GM19372 (cell line): ENCODE measurements at regions not wholly inside any gene's neighbourhood (a gene's known extent, or its start where the extent isn't known, plus 50 kb on each side); places are given as distances from the start of the nearest gene placed in this dataset.
A peak's percentile ranks its signal among the peaks of the same experiment; 100 is the strongest.
"Not testable (repeated sequence)": the region's sequence is repeated elsewhere in the genome, so short reads cannot be mapped to it uniquely, and the experiment has no call there.

Source experiments
- ATAC-seq: cut with Tn5 transposase; IDR thresholded peaks from one replicate; pipeline ENCODE4 v1.9.1; 2021; ENCODE audit warnings: mild to moderate bottlenecking, low read depth, moderate library complexity; ENCODE audit not compliant: unreplicated experiment

DNA sequence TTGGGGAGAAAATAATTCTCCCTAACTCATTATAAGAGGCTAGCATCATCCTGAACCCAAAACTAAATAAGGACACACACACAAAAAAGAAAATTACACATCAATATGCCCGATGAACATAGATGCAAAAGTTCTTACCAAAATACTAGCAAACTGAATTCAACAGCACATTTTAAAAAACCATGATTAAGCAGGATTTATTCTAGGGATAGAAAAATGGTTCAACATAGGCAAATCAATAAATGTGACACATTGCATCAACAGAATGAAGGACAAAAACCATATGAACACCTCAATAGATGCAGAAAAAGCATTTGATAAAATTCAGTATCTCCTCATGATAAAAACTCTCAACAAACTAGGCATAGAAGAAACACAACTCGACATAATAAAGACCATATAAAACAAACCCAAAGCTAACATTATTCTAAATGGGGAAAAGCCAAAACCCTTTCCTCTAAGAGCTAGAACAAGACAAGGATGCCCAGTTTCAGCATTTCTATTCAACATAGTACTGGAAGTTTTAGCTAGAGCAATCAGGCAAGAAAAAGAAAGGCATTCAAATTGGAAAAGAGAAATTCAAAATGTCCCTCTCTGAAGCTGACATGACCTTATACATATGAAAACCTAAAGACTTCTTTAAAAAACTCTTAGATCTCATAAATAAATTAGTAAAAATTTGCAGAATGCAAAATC is 200.9 kb downstream of the NKX6-1 start:
- ATAC-seq: no peak

DNA sequence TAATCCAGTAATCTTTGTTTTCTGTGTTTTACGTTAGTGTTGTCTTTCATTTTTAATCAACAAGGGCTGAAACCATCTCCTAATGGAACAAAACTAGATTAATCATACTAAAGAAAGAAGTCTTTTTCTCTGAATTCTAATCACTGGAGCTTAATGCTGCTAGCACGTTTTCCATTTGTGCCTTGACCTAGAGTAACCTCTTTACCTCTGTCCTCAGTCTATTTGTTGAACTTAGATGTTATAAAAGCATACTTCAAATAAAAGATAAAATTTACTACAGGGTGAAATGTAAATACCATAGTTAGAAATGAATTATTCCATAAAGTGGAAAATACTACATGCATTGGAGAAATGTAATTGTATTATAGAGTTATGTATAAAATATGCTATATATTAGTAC is 207.1 kb downstream of the NKX6-1 start:
- no peak for ATAC-seq

DNA sequence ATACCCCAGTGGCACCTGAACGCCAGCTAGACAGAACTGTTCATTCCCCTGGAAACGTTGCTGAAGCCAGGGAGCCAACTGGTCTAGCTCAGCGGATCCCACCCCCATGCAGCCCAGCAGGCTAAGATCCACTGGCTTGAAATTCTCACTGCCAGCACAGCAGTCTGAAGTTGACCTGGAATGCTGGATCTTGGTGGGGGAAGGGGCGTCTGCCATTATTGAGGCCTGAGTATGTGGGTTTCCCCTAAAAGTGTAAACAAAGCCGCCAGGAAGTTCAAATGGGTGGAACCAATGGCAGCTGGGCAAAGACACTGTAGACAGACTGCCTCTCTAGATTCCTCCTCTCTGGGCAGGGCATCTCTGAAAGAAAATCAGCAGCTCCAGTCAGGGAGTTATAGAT is 213.0 kb downstream of the NKX6-1 start:
- ATAC-seq: no peak

DNA sequence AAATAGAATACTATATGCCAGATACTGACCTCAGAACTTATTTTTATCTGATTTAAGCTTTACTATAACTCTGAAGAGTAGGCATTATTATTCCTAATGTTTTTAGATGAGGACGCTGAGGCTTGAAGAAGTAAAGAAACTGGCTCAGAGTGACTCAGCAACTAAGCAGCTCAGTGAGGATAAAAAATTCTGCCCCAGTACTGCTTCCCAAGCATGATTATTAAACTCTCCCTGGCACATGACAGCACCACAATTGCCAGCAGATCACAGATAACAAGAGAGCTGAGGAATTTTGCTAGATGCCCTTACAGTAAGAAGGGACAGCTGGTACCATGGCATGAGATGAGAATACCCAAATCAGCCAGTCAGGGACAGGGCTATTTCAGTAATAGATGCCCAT is 219.4 kb downstream of the NKX6-1 start:
- ATAC-seq: no peak

DNA sequence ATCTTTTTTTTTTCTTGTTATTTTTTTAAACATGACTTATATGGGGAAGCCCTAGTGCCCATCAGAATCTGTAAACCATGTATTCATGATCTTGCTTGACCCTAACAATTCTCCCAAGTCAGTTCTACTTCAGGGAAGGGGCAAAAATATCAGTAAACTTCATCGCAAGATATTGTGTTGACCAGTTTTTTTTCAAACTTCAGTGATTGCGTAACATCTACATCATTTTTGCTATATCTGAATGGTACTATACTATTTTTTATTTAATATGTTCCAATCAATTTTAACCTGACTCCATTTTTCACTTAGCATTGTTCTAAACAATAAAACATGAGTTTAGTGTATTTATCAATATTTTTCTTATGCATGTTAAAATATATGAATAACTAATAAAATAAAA is 221.2 kb downstream of the NKX6-1 start:
- no peak for ATAC-seq

DNA sequence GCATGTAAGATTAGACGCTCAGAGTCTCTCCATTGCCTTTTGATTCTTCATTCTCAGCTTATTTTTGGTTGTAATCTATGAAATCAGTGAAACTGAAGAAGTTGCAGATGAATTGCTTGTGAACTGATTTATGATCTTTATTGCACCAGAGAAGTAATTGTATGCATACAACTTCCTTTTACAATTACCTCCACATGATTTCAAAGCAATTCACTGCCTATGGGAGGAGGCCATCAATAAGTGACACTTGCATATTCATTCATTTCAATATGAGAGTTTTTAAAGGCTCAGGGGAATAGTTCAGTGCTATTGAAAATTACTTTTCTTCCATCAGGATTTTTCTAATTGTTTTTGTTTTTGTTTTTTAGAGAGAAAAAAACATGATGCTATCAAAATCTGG is 222.3 kb downstream of the NKX6-1 start:
- ATAC-seq: no peak

DNA sequence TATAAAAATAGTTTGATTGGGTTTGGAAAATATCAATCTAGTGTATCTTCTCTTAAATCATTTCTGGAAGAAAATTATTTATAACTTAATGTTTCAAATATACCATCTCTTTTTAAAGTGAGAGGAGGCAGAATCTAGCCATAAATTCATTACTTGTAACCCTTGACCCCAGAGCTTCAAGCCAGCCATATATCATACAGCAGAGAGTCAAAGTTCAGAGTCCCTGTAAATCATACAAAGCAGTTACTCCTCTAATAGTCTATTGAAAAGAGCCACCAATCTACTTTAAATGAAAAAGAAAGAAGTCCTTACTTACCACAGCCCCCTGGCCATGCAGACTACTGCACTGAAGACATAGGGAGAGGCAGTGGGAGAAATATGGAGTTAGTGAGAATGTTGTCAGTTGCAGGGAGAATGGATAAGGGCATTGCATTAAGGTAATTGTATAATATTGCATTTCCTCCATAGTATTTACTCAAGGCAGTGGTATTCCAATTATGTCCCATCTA is 229.5 kb downstream of the NKX6-1 start:
- ATAC-seq: no peak

DNA sequence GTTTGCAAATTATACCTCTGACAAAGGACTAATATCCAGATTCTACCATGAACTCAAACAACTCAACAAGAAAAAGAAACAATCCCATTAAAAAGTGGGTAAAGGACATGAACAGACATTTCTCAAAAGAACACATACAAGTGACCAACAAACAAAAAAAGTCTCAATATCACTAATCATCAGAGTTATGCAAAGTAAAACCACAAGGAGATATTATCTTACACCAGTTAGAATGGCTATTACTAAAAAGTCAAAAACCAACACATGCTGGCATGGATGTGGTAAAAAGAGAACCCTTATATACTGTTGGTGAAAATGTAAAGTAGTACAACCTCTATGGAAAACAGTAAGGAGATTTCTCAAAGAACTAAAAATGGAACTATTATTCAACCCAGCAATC is 234.4 kb downstream of the NKX6-1 start:
- ATAC-seq: no peak

DNA sequence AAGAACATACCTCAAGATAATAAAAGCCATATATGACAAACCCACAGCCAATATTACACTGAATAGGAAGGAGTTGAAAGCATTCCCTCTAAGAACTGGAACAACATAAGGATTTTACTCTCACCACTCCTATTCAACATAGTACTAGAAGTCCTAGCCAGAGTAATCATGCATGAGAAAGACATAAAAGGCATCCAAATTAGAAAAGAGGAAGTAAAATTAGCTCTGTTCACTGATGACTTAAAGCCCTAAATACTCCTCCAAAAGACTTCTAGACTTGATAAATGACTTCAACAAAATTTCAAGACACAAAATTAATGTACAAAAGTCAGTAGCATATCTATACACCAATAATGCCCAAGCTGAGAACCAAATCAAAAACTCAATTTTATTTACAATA is 235.7 kb downstream of the NKX6-1 start:
- ATAC-seq: peak; percentile 55

DNA sequence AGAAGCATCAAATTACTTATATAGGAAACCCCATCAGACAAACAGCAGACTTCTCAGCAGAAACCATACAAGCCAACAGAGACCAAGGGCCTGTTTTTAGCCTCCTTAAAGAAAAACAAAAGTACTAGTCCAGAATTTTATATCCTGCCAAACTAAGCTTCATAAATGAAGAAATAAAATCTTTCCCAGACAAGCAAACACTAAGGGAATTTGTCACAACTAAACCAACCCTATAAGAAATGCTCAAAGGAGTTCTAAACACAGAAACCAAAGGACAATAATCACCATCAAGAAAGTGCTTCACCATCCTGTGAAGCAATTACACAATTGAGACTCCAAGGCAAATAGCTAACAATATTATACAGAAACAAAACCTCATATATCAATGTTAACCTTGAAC is 238.6 kb downstream of the NKX6-1 start:
- no peak for ATAC-seq

DNA sequence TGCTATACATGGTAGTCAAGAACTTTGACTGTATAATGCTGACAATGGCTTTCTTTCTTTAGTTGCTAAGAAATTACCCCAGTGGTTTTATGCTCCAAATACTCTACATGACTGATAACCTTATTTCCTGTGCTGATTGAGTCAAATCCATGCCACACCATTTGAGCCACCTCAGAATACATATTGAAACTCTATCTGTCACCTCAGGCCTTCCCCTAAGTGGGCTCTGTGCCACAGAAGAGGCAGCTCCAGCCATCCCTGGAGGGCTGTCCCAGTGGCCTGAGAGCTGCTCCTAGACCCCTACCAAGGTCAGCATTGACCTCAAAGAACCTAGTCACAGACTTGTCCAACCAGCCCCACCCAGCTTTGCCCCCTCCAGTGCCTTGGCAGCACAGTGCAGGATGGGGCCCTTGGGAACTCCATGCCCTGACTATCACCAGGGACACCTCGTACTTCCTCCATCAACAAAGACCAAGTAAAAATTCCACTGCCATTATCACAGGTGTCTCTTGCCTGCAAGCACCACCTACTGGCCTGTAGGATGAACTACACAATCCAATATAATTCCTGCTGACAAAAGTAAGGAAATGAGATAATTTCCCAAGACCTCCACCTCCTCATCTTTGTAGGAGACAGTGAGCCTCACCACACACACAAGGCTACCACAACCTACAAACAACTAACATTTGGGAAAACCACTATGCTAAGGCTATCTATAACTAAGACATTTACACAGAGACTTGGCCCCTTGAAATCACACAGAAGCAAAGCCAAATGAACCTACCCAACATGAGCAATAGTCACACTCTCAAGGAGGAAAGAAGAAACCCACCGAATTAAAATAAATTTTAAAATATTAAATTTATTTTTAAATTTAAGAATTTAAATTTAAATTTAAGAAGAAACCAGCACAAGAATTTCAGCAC is 239.9 kb downstream of the NKX6-1 start:
- ATAC-seq: no peak

DNA sequence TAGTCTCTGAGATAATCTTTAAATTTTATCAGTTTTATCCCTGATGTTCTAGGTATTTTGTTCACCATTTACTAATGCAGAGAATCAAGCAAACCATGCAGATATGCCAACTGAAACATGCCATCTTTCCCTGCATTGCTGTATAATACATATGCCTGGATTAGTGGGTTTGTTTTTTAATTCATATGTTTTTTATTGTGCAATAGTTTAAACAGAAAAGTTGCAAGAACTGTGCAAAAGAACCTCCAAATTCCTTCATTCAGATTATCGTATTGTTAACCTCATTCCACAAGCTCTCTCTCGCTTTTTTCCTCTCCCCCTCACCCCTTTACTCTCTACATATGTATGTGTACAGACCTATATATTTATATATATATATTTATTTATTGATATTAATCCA is 244.6 kb downstream of the NKX6-1 start:
- ATAC-seq: no peak

DNA sequence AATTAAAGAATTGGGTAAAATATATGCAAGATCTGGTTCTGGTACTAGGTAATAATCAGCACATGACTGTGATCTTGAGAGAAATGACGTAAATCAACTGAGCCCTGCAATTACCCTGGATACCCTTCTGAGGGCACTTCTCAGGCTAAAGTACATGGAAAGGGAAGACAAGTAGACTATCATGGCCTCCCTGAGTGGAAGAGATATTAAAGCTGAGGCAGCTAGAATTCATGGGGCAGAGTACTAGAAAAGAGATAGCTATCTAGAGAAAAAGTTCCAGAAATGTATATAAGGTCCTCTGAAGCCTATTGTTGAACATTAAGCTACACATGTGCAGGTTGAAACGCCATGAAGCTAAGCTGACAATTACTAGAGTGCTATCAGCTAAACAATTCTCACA is 249.6 kb downstream of the NKX6-1 start:
- ATAC-seq: no peak

DNA sequence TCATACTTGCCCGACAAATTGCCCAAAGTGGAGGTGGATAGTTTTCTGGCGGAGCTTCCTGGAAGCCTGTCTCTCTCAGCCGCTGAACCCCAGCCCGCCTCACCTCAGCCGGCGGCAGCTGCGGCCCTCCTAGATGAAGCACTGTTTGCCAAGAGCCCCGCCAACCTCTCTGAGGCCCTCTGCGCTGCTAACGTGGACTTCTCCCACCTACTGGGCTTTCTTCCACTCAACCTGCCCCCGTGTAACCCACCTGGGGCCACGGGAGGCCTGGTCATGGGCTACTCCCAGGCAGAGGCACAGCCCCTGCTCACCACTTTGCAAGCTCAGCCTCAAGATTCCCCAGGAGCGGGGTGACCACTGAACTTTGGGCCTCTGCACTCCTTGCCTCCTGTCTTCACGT is 254.1 kb downstream of the NKX6-1 start:
- not testable (repeated sequence) for ATAC-seq

DNA sequence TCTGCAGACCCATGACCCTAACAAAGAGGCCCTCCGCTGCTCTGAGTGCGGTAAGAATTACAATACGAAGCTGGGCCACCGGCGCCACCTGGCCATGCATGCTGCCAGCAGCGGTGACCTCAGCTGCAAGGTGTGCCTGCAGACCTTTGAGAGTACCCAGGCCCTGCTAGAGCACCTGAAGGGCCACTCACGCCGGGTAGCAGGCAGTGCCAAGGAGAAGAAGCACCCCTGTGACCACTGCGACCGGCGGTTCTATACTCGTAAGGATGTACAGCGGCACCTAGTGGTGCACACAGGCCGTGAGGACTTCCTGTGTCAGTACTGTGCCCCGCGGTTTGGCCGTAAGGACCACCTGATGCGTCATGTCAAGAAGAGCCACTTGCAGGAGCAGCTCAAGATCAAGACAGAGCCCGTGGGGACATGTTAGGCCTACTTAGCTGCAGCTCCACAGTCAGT is 254.7 kb downstream of the NKX6-1 start:
- ATAC-seq: not testable (repeated sequence)

DNA sequence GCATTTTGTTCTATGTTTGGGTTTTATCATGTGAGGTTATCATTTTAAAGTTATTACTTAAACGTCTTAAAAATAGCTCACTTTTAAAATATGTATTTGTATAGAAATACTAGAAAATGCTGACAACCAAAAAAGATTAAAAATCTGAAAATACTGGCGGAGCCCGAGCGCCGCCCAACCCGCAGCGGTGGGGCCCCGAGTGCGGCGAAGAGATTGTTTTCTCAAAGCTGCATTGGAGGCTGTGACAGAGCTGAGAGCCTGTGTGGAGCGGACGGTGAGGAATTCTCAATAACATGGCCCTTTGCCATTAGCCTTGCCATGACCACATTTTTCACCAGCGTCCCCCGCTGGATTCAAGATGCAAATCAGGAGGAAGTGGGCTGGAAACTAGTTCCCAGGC is 255.4 kb downstream of the NKX6-1 start:
- no peak for ATAC-seq

DNA sequence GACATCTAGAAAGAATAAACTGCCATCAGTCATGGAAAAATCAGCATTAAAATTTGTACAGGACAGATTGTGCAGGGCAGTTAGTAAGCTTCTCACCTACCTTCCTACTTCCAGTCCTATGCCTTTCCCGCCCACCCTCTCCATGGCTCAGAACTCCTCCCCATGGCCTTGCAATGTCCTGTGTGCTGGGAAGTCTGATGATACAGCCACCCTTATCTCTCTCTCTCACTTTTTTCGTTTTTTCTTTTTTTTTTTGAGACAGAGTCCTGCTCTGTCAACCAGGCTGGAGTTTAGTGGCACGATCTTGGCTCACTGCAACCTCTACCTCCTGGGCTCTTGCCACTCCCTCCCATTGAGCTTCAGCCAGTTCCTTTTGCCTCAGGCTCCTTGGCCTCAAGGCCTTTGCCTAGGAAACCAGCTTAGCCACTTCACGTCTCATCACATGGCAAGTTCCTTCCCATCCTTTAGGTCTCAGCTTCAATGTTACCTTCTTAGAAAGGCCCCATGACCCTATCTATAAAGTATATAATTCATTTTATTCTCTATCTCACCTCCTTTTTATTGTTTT is 259.7 kb downstream of the NKX6-1 start:
- ATAC-seq: no peak

DNA sequence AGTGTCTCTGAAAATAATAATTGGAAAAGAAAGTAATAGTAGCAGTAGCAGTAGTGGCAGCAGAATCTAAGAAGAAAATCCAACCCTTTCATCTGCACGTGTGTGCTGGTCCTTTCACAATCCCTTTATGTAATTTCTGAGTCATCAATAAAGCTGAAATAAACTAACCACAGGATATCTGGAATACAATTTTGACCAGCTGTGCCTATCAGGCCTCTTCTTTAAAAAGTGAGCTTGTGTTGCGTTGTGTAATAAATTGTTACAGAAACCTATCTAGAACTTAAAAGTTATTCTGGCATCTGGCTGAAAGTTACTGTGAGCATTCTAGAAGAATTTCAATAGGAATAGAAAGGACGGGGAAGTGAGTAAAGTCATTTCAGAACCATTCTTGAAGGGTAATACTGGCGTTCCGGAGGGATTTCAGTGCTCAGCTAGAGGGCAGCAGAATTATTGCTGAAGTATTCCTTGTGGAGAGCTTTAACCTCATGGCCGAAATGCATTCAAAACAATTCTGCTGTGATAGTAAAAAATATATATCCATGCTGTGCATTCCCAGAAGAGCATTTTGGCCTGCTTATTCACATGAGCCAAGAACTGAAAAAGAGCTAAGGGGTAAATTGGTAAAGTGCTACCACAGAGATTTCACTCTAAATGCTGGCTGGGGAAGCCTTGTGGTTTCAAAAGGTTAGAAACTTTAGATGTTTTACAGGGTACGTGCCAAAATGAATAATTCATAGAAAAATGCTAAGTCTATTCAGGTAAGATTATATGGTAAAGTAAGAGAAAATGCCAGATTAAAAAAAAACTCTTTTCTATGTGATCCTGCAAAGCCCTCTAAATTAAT is 260.6 kb downstream of the NKX6-1 start:
- ATAC-seq: no peak

DNA sequence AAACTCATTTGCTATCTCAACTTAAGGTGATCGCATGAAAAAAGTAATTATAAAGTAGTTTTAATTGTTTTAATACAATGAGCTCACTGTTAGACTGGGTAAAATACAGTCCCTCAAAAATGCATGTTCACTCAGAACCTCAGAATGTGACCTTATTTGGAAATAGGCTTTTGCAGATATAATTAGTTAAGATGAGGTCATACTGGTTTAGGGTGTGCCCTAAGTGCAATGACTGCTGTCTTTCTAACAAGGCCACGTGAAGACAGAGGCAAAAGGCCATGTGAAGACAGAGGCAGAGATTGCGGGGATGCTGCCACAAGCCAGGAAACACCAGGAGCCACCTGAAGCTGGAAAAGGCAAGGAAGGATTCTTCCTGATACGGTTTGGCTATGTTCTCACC is 262.1 kb downstream of the NKX6-1 start:
- no peak for ATAC-seq
